Immature natural killer cell (primary cell): ENCODE measurements at regions not wholly inside any gene's neighbourhood (a gene's known extent, or its start where the extent isn't known, plus 50 kb on each side); places are given as distances from the start of the nearest gene placed in this dataset.
"Not testable (repeated sequence)": the region's sequence is repeated elsewhere in the genome, so short reads cannot be mapped to it uniquely, and the experiment has no call there.

Source experiments
- DNase-seq, 3 donors: peaks; one replicate each; pipeline ENCODE4 v3.0.0; 2022; ENCODE audit warnings: mixed read lengths in 1 of 3
- H3K27ac Mint-ChIP-seq, 6 donors: one replicate each; pipeline ENCODE4 v1.8.0; 2020; ENCODE audit warnings: mixed read lengths in 6 of 6, mild to moderate bottlenecking in 5 of 6, inconsistent platforms in 4 of 6, moderate library complexity in 3 of 6
- H3K27me3 Mint-ChIP-seq, 3 donors: one replicate each; pipeline ENCODE4 v1.8.0; 2020 to 2021; ENCODE audit warnings: low read depth in 3 of 3, mild to moderate bottlenecking in 3 of 3, mixed read lengths in 3 of 3, moderate library complexity in 3 of 3, inconsistent platforms in 1 of 3
- H3K36me3 Mint-ChIP-seq, 3 donors: one replicate each; pipeline ENCODE4 v1.8.0; 2020; ENCODE audit warnings: mixed read lengths in 3 of 3, inconsistent platforms in 2 of 3, mild to moderate bottlenecking in 2 of 3
- H3K4me1 Mint-ChIP-seq, 2 donors: one replicate each; pipeline ENCODE4 v1.8.0; 2020; ENCODE audit warnings: inconsistent platforms in 2 of 2, mild to moderate bottlenecking in 2 of 2, mixed read lengths in 2 of 2, moderate library complexity in 1 of 2
- H3K4me3 Mint-ChIP-seq, 5 donors: one replicate each; pipeline ENCODE4 v1.8.0; 2020; ENCODE audit warnings: mild to moderate bottlenecking in 5 of 5, mixed read lengths in 5 of 5, inconsistent platforms in 3 of 5, moderate library complexity in 3 of 5
- H3K9me3 Mint-ChIP-seq, 6 donors: one replicate each; pipeline ENCODE4 v1.8.0; 2020; ENCODE audit warnings: mild to moderate bottlenecking in 6 of 6, mixed read lengths in 6 of 6, inconsistent platforms in 4 of 6, moderate library complexity in 3 of 6

DNA sequence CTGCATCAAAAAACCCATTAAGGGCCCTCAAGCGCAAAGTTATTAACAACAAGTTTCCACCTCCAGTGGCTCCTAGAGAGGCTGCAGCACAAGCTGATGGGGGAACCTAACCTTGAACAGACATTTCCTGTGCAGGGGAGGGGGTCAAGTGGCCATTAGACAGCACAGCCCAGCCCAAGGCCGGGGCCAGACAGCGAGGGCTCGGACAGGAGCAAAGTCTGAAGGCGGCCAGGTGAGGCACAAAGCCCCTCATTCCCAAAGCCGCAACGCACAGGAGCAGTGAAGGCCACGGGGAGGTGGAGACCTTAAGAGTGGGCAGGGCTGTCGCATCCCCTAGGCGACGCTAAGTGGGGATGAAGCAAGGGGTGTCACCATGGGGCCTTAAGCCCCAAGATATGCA lies 73.2 kb upstream of the ZNF746 start:
- Mint-ChIP-seq H3K9me3 (peaks cover 5 to 43% (median 24%) of the 10 kb centered on the region in 6 donors), H3K27ac (peak overlapping the region in 2 of 6 donors; percentile 7 to 28)
- DNase-seq: no peak

DNA sequence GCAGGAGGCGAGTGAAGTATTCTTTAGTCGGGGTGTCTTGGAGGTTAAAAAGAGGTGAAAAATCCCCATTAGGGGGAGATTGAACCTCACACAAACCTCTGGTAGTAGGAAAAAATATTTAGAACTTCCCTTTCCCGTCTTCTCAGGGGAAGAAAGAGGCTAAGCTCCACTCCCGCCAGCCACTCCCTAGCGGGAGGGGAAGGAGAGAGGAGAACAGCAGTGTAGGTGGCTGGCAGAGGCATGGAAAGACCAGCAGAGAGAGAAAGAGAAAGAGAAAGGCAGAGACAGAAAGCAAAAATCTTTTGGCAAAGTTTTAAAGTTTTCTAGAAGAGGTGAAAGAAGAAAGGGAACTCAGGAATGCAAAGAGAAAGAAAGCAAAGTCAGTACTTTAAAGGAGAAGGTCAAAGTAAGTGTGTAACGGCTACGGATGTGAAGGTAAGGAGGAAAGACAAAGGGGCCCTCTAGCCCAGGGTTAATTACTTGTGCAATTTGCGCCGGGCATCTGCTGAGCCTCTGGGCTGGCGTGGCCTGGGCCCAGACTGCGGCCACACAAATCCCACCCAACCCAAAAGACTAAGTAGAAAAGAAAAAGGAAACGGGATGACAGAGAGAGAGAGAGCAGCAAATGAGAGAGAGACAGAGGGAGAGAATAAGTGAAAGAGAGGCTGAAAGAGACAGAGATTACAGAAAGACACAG lies 72.3 kb upstream of the ZNF746 start:
- peaks cover 6 to 36% (median 22%) of the 10 kb centered on the region in 6 donors for H3K9me3 Mint-ChIP-seq
- H3K4me1 Mint-ChIP-seq: peaks cover 12 to 21% of the 10 kb centered on the region in 2 donors
- H3K27me3 Mint-ChIP-seq: no peaks in the 10 kb centered on the region
- H3K27ac Mint-ChIP-seq: peak overlapping the region in 2 of 6 donors; percentile 50 to 52
- DNase-seq: no peak
- no peak overlapping the region for H3K4me3 Mint-ChIP-seq
- H3K36me3 Mint-ChIP-seq: peaks cover 21 to 41% (median 35%) of the 10 kb centered on the region in 3 donors

More for the DNA sequence above, 73.2 kb upstream of the ZNF746 start:
- Mint-ChIP-seq H3K4me3 (no peak overlapping the region), H3K36me3 (peaks cover 21 to 36% (median 34%) of the 10 kb centered on the region in 3 donors), H3K27me3 (peaks cover 0 to 2% (median 0%) of the 10 kb centered on the region in 3 donors), H3K4me1 (peaks cover 12 to 17% of the 10 kb centered on the region in 2 donors)

DNA sequence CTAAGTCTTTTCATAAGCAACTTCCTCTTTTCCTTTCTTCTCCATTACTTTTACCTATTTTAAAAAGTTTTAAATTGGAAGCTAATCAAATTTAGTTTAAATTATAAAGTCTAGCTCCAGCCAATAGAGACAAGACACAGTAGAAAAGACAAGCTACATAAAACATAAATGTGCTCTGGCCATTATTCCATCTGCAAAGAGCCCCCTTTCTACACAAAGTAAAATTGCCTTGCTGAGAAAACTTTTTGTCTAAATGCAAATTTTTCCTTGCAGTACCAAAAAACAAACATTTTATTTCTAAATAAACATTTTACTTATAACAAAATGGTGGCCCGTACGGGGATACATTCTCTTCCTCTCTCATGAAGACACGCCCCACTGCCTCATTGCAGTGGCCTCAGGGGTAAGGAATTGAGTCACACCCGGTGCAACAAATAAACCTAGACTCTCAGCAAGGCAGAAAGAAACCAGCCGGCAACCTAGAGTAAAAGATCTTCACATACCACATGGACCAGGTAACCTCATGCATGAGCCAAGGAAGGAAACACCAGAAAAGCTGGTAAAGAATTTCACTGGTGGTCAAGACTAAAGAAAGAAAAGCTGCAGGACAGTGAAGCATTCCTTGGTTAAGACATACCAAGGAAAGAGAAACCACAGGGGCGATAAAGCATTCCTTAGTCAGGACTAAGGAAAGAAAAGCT lies 71.6 kb upstream of the ZNF746 start:
- no peak for DNase-seq
- Mint-ChIP-seq H3K27ac (peak overlapping the region in 1 of 6 donors; percentile 50), H3K4me1 (peaks cover 12 to 21% of the 10 kb centered on the region in 2 donors), H3K27me3 (no peaks in the 10 kb centered on the region), H3K36me3 (peaks cover 21 to 48% (median 37%) of the 10 kb centered on the region in 3 donors), H3K9me3 (peaks cover 6 to 31% (median 18%) of the 10 kb centered on the region in 6 donors), H3K4me3 (no peak overlapping the region)

DNA sequence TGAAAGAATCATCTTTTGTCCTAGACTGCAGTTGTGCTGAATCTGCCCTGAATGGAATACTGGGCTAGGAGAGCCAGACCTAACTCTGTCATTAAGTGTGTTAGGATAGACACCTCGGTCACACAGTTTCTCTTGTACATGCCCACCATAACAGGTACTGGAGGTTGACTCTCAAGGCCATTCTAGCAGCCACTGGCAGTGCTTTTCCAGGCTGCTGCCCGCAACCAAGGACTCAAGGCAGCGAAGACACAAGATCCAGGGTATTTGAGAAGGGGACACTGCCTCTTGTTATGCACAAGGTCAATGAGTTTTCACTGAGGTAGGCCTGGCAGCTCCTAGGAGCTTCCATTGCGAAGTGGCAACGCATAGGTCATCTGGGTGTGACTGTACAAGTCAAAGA lies 70.6 kb upstream of the ZNF746 start:
- peaks cover 21 to 56% (median 42%) of the 10 kb centered on the region in 3 donors for H3K36me3 Mint-ChIP-seq
- no peak overlapping the region for H3K4me3 Mint-ChIP-seq
- peaks cover 3 to 24% (median 12%) of the 10 kb centered on the region in 6 donors for H3K9me3 Mint-ChIP-seq
- no peak for DNase-seq
- H3K4me1 Mint-ChIP-seq: peaks cover 19 to 24% of the 10 kb centered on the region in 2 donors
- peak overlapping the region in 1 of 6 donors; percentile 46 for H3K27ac Mint-ChIP-seq
- H3K27me3 Mint-ChIP-seq: no peaks in the 10 kb centered on the region

DNA sequence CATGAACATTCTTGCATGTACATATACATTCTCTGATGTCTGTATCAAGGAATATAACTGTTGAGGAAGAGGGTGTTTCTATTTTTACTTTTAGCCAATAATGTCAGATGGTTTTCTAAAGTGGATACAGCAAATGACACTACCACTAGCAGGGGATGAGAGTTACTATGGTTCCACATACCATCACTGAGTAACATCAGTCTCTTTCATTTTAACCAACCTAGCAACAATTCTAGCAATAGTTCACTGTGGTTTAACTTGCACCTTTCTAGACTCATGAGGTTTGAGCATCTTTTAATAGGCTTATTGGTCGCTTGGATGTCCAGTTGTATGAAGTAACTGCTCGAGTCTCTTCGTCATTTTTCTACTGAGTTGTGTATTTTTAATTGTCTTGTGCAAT lies 68.5 kb upstream of the ZNF746 start:
- no peak for DNase-seq
- H3K27ac Mint-ChIP-seq: peak overlapping the region in 1 of 6 donors; percentile 12
- peaks cover 15 to 66% (median 36%) of the 10 kb centered on the region in 3 donors for H3K36me3 Mint-ChIP-seq
- no peak overlapping the region for H3K4me3 Mint-ChIP-seq
- H3K9me3 Mint-ChIP-seq: peaks cover 3 to 17% (median 11%) of the 10 kb centered on the region in 6 donors
- H3K4me1 Mint-ChIP-seq: peaks cover 16 to 26% of the 10 kb centered on the region in 2 donors
- H3K27me3 Mint-ChIP-seq: no peaks in the 10 kb centered on the region

DNA sequence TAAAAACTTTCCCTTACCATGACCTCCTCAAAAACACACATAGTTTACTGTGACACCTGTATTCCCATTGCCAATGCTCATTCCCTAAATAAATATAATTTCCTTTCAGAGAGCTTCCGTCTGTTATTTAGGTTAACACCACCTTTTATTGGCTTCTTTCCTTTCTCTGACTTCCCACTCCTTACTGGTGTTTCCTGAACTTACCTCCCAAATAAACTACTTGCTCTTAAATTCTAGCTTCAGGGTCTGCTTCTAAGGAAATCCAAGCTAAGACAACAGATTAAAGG lies 67.4 kb upstream of the ZNF746 start:
- Mint-ChIP-seq H3K36me3 (peaks cover 18 to 70% (median 36%) of the 10 kb centered on the region in 3 donors), H3K27ac (peak overlapping the region in 1 of 6 donors; percentile 44), H3K4me3 (no peak overlapping the region), H3K27me3 (no peaks in the 10 kb centered on the region), H3K9me3 (peaks cover 3 to 13% (median 9%) of the 10 kb centered on the region in 6 donors), H3K4me1 (peaks cover 17 to 30% of the 10 kb centered on the region in 2 donors)
- no peak for DNase-seq

DNA sequence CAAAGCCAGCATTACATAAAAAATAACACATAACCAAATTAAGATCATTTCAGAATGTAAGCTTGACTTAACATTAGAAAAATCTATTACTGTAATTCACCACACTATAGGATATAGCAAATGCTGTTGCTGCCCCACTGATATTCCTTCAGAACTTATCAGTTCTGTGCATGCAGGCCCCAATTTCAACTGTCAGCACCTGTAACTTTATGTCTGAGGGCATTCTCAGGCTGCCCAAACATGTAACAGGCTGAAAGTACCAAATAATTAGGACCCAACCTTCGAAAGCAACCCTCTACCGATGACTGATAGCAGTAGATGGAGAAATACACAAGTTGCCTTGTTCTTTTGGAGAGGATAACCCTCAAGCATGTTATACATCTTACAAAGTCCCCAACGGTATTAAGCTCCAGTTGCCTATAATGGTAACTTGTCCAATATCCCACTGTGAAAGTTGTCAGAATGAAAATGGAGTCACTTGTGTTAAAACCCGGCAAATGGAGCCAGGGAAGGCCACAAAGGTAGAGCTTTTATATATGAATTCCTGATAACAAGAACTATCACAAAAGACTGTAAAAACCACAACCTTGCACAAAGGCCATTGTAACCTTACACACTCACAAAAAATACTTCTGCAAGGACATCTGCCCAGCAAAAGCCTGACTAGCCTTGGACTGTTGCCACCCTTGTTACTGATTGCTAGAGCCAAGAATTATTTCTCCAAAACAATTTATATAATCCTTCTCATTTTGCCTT lies 66.9 kb upstream of the ZNF746 start:
- peaks cover 3 to 8% (median 5%) of the 10 kb centered on the region in 6 donors for H3K9me3 Mint-ChIP-seq
- no peak for DNase-seq
- peaks cover 15 to 66% (median 32%) of the 10 kb centered on the region in 3 donors for H3K36me3 Mint-ChIP-seq
- H3K27me3 Mint-ChIP-seq: no peaks in the 10 kb centered on the region
- H3K27ac Mint-ChIP-seq: no peak overlapping the region
- H3K4me3 Mint-ChIP-seq: no peak overlapping the region
- peaks cover 16 to 32% of the 10 kb centered on the region in 2 donors for H3K4me1 Mint-ChIP-seq

DNA sequence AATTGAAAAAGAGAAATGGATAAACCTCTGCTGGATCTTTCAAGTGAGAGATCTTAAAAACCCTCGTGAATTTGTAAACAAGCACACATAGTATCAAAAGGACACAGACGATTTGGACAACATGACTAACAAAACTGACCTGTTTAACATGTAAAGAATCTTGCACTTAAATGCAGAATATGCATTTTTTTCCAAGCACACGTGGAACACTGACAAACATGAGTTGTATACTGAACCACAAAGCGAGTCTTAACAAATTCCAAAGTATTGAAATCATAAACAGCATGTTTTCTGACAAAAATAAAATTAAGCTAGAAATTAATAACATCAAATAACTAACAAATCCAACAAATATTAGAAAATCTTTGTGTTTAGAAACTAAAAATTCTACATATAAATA lies 65.0 kb upstream of the ZNF746 start:
- Mint-ChIP-seq H3K36me3 (peaks cover 11 to 51% (median 26%) of the 10 kb centered on the region in 3 donors), H3K4me1 (peaks cover 14 to 32% of the 10 kb centered on the region in 2 donors), H3K27me3 (no peaks in the 10 kb centered on the region), H3K9me3 (peaks cover 0 to 3% (median 0%) of the 10 kb centered on the region in 6 donors), H3K27ac (peak overlapping the region in 1 of 6 donors; percentile 28), H3K4me3 (no peak overlapping the region)
- no peak for DNase-seq

DNA sequence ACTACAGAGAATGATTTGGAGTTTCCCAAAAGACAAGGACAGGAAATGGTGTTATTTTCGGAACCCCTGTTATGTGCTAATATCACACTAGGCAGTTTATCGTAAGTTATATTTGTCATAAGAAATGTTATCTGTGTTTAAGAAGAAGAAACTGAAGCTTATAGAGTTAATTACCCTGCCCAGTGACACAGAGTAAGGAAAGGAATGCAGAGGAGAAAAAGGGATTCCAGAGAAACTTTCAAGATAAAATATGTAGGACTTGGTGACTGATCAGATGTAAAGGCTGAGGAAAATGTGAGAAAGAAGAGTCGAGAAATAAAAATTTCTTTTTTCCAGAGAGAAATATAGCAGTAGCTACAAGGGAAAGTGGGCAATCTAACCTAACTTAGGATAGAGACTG lies 63.5 kb upstream of the ZNF746 start:
- Mint-ChIP-seq H3K9me3 (peaks cover 0 to 3% (median 0%) of the 10 kb centered on the region in 6 donors), H3K27me3 (no peaks in the 10 kb centered on the region), H3K36me3 (peaks cover 15 to 47% (median 24%) of the 10 kb centered on the region in 3 donors), H3K4me3 (no peak overlapping the region), H3K27ac (peak overlapping the region in 1 of 6 donors; percentile 2), H3K4me1 (peaks cover 14 to 27% of the 10 kb centered on the region in 2 donors)
- DNase-seq: no peak

DNA sequence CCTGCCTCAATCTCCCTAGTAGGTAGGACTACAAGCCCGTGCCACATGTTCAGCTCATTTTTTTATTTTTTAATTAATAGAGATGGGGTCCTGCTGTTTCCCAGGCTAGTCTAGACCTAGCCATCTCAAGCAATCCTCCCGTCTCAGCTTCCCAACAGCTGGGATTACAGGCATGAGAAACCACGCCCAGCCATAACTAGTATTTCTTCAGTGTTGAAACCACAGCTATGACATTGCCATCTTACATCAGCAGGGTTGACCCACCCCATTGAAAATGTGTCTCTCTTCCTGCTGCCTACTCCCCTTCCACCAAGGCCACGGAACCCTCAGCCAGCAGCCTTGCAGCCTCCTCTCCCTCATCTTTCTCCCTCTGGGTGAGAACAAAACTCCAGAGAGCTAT lies 62.1 kb upstream of the ZNF746 start:
- Mint-ChIP-seq H3K9me3 (no peaks in the 10 kb centered on the region), H3K4me3 (no peak overlapping the region), H3K36me3 (peaks cover 15 to 41% (median 21%) of the 10 kb centered on the region in 3 donors), H3K4me1 (peaks cover 8 to 27% of the 10 kb centered on the region in 2 donors), H3K27ac (peak overlapping the region in 4 of 6 donors; percentile 0 to 80 (median 46)), H3K27me3 (no peaks in the 10 kb centered on the region)
- no peak for DNase-seq

DNA sequence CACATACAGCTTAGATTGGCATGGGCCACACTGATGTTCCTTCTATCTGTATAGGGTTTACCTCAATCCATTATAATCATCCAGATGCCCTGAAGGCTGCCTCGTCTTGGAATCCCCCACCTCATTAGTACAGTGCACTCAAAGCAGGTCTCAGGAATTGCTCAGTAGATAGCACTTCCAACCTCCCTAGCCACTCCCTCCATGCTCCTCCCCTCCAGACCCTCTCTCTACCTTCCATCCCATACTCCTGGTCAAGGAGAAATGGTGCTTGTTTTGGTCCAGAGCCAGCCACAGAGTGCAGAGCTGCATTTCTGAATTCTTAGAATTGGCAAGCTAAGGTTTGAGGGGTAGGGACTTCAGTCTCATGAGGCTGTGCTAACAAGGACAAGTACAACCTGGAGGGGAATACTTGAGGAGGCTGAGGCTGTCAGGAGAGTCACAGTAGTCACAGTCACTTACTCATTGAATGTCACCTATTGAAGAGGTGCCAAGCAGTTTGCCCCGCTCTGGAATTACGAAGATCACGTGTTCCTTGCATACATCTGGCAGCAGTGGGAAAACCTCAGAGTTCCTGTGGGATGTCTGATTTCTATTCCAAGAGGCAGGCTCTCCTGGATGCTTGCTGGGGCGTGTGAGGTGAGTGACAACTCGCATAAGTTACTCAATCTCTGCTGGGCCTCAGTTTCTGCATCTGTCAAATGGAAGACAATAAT lies 60.7 kb upstream of the ZNF746 start:
- peak overlapping the region in 1 of 6 donors; percentile 50 for H3K27ac Mint-ChIP-seq
- H3K9me3 Mint-ChIP-seq: no peaks in the 10 kb centered on the region
- H3K36me3 Mint-ChIP-seq: peaks cover 15 to 29% (median 16%) of the 10 kb centered on the region in 3 donors
- H3K4me3 Mint-ChIP-seq: no peak overlapping the region
- no peak for DNase-seq
- H3K27me3 Mint-ChIP-seq: no peaks in the 10 kb centered on the region
- H3K4me1 Mint-ChIP-seq: peaks cover 5 to 21% of the 10 kb centered on the region in 2 donors

DNA sequence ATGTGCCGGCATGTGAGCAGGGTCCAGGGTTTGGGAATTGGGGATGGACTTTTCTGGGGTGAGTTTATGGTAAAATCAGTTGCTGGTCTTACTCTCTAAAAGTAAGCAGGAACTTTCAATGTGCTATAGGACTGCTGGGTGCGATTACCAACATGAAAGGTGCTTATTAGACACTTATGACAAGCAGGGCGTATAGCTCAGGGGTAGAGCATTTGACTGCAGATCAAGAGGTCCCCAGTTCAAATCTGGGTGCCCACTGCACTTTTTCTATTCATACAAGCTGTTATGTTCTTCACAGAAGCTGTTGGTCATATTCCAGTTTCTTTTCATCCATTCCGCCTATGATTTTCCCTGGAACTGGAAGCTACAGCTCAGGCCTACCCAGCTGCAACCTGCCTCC lies 58.9 kb upstream of the ZNF746 start:
- H3K9me3 Mint-ChIP-seq, H3K4me3 Mint-ChIP-seq, H3K4me1 Mint-ChIP-seq, DNase-seq, H3K27me3 Mint-ChIP-seq, H3K27ac Mint-ChIP-seq: not testable (repeated sequence)
- peaks cover 18 to 34% (median 23%) of the 10 kb centered on the region in 3 donors for H3K36me3 Mint-ChIP-seq

DNA sequence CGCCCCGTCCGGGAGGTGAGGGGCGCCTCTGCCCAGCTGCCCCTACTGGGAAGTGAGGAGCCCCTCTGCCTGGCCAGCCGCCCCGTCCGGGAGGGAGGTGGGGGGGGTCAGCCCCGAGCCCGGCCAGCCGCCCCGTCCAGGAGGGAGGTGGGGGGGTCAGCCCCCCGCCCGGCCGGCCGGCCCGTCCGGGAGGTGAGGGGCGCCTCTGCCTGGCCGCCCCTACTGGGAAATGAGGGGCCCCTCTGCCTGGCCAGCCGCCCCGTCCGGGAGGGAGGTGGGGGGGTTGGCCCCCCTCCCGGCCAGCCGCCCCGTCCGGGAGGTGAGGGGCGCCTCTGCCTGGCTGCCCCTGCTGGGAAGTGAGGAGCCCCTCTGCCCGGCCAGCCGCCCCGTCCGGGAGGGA lies 57.2 kb upstream of the ZNF746 start:
- H3K4me1 Mint-ChIP-seq, DNase-seq, H3K27ac Mint-ChIP-seq, H3K27me3 Mint-ChIP-seq, H3K9me3 Mint-ChIP-seq, H3K4me3 Mint-ChIP-seq: not testable (repeated sequence)
- H3K36me3 Mint-ChIP-seq: peaks cover 22 to 43% (median 25%) of the 10 kb centered on the region in 3 donors
